Panc1 (cell line): ENCODE measurements at regions not wholly inside any gene's neighbourhood (a gene's known extent, or its start where the extent isn't known, plus 50 kb on each side); places are given as distances from the start of the nearest gene placed in this dataset.

Experiments
- ATAC-seq: fragments of 200-7000 bp; cut with Tn5 transposase; 2 replicates; pipeline ENCODE4 v1.9.1; 2020; ENCODE audit warnings: mild to moderate bottlenecking, moderate library complexity
- BruUV-seq: library from RNA; stranded (reverse); fragments of 400-500 nt; replicated peaks from 2 replicates; lab custom pipeline; 2021; lab: Mats Ljungman, UMichigan
- CTCF ChIA-PET: fragments of 300-600 bp; sonication (Branson Sonifier 250); formaldehyde crosslinking; loops from one replicate; lab custom pipeline; 2022; ENCODE audit warnings: antibody characterized with exemption; lab: Charles Lee
- POLR2A ChIA-PET: fragments of 300-600 bp; sonication (Branson Sonifier 250); formaldehyde crosslinking; loops from one replicate; lab custom pipeline; 2022; ENCODE audit warnings: antibody characterized with exemption; lab: Charles Lee
- DNase-seq: peaks from one replicate; pipeline ENCODE4 v3.0.0-alpha.2; 2010; ENCODE audit warnings: low read depth, low spot score
- H3K27ac ChIP-seq: 2 replicates; pipeline ENCODE4 v1.5.1; 2011; ENCODE audit warnings: mild to moderate bottlenecking, low read length, inconsistent platforms
- H3K27me3 ChIP-seq: fragments of 200-500 bp; sonication (Bioruptor generic); 2 replicates; pipeline ENCODE4 v1.6.0; 2014; ENCODE audit warnings: low read length, inconsistent platforms; ENCODE audit not compliant: control insufficient read depth, insufficient read depth
- H3K36me3 ChIP-seq: fragments of 200-500 bp; sonication (Bioruptor generic); 2 replicates; pipeline ENCODE4 v1.5.1; 2014; ENCODE audit warnings: inconsistent platforms, mild to moderate bottlenecking, low read length, moderate library complexity; ENCODE audit not compliant: control insufficient read depth, insufficient read depth
- H3K4me1 ChIP-seq: 2 replicates; pipeline ENCODE4 v1.5.1; 2011; ENCODE audit warnings: inconsistent platforms, mild to moderate bottlenecking, low read length, moderate library complexity; ENCODE audit not compliant: control insufficient read depth, insufficient read depth
- H3K4me3 ChIP-seq, 2 experiments: 2 replicates each; pipeline ENCODE4 v1.5.1; 2011 to 2012; ENCODE audit warnings: low read depth in 2 of 2, low read length in 2 of 2, mild to moderate bottlenecking in 2 of 2, inconsistent platforms in 1 of 2, moderate library complexity in 1 of 2
- H3K9me3 ChIP-seq: fragments of 200-500 bp; sonication (Bioruptor generic); 2 replicates; pipeline ENCODE4 v1.5.1; 2014; ENCODE audit warnings: low read depth, mild to moderate bottlenecking, inconsistent platforms, low read length, moderate library complexity; ENCODE audit not compliant: control insufficient read depth, insufficient read depth
- POLR2AphosphoS5 ChIP-seq: IDR thresholded peaks from 2 replicates; pipeline ENCODE4 v1.6.1; 2012; ENCODE audit warnings: mild to moderate bottlenecking, low read depth, low read length, moderate library complexity
- REST ChIP-seq, 2 experiments: IDR thresholded peaks; 2 replicates each; pipeline ENCODE4 v1.6.1; 2011 to 2012; ENCODE audit warnings: low read depth in 2 of 2, control low read depth in 1 of 2, low read length in 1 of 2, mild to moderate bottlenecking in 1 of 2, moderate library complexity in 1 of 2; ENCODE audit not compliant: insufficient read depth in 1 of 2
- SIN3A ChIP-seq: IDR thresholded peaks from 2 replicates; pipeline ENCODE4 v1.6.1; 2012; ENCODE audit warnings: low read depth, mild to moderate bottlenecking, low read length, moderate library complexity, borderline replicate concordance; ENCODE audit not compliant: insufficient read depth
- TCF7L2 ChIP-seq: IDR thresholded peaks from 2 replicates; pipeline ENCODE4 v1.6.1; 2011; ENCODE audit warnings: mild to moderate bottlenecking, low read depth, low read length, inconsistent platforms
- in situ Hi-C: cut with HindIII; loops from 2 replicates; pipeline ENCODE4 v1.10.0; 2016; ENCODE audit warnings: low sequenced_read_pairs, low pct_unique_long_range_greater_than_20kb
- intact Hi-C: fragments of 100-400 bp; cut with micrococcal nuclease; formaldehyde crosslinking; loops from one replicate; pipeline ENCODE4 v1.10.0; 2022; ENCODE audit not compliant: unreplicated experiment
- TF ChIP-seq, protein P1 (sequence below): fragments of 450-650 bp; IDR thresholded peaks from 2 replicates; pipeline ENCODE4 v1.5.1; 2017; ENCODE audit warnings: mild to moderate bottlenecking

DNA sequence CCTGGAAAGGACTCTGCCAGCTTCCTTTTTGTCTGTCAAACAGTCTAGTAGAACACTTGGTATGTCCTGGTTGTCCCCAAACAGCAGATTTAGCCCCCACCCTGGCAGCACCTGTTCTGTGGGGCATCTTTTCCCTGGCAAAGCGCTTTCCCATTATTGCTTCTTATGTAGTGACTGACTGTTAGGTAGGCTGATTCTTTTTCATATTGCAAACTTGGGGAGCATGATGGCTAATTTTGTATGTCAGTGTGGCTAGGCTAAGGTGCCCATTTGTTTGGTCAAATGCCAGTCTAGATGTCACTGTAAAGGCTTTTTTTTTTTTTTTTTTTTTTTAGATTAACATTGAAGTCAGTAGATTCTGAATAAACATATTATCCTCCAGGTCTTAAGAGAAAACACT lies 140.2 kb downstream of the MYCN start:
- H3K27me3 ChIP-seq, result no peaks in the 10 kb centered on the region
- H3K4me1 ChIP-seq, result no peaks in the 10 kb centered on the region
- ChIA-PET POLR2A (no interaction called here), CTCF (no interaction called here)
- ATAC-seq, result no peak
- in situ Hi-C loops (no loop called here), intact Hi-C loops (no loop called here)
- TF ChIP-seq POLR2AphosphoS5, result no peak
- TF ChIP-seq SIN3A, result no peak
- TF ChIP-seq, protein P1, sequence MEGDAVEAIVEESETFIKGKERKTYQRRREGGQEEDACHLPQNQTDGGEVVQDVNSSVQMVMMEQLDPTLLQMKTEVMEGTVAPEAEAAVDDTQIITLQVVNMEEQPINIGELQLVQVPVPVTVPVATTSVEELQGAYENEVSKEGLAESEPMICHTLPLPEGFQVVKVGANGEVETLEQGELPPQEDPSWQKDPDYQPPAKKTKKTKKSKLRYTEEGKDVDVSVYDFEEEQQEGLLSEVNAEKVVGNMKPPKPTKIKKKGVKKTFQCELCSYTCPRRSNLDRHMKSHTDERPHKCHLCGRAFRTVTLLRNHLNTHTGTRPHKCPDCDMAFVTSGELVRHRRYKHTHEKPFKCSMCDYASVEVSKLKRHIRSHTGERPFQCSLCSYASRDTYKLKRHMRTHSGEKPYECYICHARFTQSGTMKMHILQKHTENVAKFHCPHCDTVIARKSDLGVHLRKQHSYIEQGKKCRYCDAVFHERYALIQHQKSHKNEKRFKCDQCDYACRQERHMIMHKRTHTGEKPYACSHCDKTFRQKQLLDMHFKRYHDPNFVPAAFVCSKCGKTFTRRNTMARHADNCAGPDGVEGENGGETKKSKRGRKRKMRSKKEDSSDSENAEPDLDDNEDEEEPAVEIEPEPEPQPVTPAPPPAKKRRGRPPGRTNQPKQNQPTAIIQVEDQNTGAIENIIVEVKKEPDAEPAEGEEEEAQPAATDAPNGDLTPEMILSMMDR, result no peak
- no peak for TF ChIP-seq TCF7L2
- TF ChIP-seq REST (IDR thresholded peaks at IDR 0.05; ENCODE audit: insufficient read depth in 1 of 2, low read depth in 2 of 2, low read length in 1 of 2), result no peak
- no peak overlapping the region for H3K27ac ChIP-seq
- no peak overlapping the region for H3K4me3 ChIP-seq
- BruUV-seq, result no TSS peak
- no peaks in the 10 kb centered on the region for H3K36me3 ChIP-seq
- no peaks in the 10 kb centered on the region for H3K9me3 ChIP-seq
- no peak for DNase-seq

DNA sequence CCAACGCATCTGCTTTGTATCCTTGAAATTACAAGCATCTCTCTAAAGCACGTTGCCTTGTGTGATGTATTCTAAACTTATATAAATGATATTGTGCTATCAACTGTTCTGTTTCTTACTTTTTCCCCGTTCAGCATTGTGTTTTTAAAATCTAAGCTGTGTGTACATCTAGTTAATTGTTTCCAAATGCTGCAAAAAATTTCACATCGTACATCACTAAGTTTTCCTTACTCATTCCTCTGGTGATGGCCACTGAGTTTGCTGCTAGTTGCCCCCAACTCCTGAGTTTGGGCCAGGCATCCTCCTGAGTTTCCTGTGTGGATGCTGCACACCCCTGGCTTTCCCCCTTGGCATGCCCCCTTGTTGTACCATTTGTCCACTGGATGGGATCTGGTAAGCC lies 139.7 kb downstream of the MYCN start:
- no TSS peak for BruUV-seq
- Histone ChIP-seq H3K4me1 (no peaks in the 10 kb centered on the region), H3K27me3 (no peaks in the 10 kb centered on the region), H3K27ac (no peak overlapping the region), H3K36me3 (no peaks in the 10 kb centered on the region), H3K9me3 (no peaks in the 10 kb centered on the region), H3K4me3 (no peak overlapping the region)
- no peak for DNase-seq
- ChIA-PET CTCF (no interaction called here), POLR2A (no interaction called here)
- ATAC-seq, result no peak
- in situ Hi-C loops (no loop called here), intact Hi-C loops (no loop called here)
- TF ChIP-seq, protein P1, result no peak
- TF ChIP-seq REST (IDR thresholded peaks at IDR 0.05; ENCODE audit: insufficient read depth in 1 of 2, low read depth in 2 of 2, low read length in 1 of 2) (no peak), POLR2AphosphoS5 (no peak), TCF7L2 (no peak), SIN3A (no peak)
